HG02759 (cell line): ENCODE measurements at regions not wholly inside any gene's neighbourhood (a gene's known extent, or its start where the extent isn't known, plus 50 kb on each side); places are given as distances from the start of the nearest gene placed in this dataset.
"Not testable (repeated sequence)": the region's sequence is repeated elsewhere in the genome, so short reads cannot be mapped to it uniquely, and the experiment has no call there.

Experiments used
- ATAC-seq: cut with Tn5 transposase; IDR thresholded peaks from one replicate; pipeline ENCODE4 v1.9.1; 2021; ENCODE audit warnings: mild to moderate bottlenecking, moderate library complexity; ENCODE audit not compliant: unreplicated experiment

DNA sequence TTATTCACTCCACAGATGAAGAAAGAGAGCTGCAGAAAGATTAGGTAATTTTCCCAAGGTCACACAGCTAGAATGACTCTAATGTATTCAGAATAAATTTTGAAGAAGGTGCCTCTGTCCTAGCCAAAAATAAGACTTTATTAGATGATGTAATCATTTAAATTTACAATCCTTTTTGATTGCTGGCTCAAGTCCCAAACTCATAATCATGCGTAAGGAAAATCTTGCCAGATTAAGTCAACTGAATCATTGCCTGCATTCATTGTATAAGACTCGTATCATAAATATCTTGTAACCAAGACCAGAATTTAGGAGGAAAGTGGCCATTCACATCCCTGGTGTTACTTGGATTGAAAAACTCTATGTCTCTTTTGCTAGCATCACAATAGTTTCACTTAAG lies 53.1 kb upstream of the STK39 start:
- ATAC-seq = no peak

DNA sequence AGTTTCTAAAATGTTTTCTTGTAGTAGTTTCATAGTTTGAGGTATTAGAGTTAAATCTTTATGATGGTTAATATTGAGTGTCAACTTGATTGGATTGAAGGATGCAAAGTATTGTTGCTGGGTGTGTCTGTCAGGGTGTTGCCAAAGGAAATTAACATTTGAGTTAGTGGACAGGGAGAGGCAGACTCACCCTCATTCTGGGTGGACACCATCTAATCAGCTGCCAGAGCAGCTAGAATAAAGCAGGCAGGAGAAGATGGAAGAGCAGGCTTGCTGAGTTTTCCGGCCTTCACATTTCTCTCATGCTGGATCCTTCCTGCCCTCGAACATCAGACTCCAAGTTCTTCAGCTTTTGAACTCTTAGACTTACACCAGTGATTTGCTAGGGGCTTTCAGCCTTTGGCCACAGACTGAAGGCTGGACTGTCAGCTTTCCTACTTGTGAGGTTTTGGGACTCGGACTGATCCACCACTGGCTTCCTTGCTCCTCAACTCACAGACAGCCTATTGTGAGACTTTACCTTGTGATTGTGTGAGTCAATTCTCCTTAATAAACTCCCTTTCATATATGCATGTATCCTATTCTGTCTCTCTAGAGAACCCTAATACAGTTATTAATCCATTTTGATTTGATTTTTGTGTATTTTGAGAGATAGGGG lies 56.8 kb upstream of the STK39 start:
- no peak for ATAC-seq

DNA sequence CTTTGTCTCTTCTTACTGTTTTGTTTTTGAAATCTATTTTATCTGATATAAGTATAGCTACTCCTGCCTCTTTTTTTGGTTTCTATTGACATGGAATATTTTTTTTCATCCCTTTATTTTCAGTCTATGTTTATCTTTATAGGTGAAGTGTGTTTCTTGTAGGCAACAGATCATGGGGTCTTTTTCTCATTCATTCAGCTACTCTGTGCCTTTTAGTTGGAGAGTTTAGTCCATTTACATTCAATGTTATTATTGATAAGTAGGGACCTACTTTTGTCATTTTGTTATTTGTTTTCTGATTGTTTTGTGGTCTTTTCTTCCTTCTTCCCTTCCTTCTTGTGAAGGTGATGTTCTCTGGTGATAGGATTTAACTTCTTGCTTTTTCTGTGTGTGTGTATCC lies 60.0 kb upstream of the STK39 start:
- no peak for ATAC-seq

DNA sequence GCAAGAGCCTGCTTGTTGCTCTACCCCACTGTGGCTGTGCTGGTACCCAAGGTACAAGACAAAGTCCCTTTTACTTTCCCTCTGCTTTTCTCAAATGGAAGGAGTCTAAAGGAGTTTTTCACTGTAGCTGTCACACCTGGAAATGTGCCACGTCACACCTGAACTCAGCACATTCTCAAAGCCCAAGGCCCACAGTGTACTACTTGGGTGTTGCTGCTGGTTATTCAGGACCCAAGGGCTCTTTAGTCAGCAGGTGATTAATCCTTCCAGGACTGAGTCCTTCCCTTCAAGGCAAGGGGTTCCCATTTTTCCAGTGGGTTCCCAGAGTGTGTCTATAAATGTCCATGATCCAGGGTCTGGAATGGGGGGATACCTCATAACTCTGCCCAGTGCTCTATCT lies 63.2 kb upstream of the STK39 start:
- no peak for ATAC-seq

DNA sequence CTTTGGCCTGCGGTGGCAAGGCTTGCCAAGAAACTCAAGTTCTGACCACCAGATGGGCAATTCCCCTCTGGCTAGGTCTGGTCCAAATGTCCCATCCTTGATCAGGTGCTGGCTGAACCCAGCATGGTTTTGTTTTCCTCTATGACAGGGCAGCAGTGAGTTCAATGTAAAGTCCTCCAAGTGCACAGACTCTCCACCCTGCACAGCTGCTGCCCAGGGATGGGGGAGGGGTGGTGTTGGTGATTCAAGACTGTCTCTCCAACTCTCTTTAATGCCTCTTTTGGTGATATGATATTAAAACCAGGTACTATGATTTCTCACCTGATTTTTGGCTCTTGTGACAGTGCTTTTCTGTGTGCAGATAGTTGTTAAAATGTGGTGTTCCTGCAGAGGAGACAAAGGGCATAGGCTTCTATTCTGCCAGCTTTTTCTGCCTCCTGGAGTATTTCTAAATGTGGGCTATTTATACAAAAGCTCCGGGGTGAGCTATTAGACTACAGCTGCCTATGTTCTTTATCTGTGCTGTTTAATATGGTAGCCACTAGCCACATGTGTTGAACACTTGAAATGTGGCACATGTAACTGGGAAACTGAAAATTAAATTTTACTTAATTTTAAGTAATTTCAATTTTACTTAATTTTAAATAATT lies 64.0 kb upstream of the STK39 start:
- ATAC-seq = no peak

DNA sequence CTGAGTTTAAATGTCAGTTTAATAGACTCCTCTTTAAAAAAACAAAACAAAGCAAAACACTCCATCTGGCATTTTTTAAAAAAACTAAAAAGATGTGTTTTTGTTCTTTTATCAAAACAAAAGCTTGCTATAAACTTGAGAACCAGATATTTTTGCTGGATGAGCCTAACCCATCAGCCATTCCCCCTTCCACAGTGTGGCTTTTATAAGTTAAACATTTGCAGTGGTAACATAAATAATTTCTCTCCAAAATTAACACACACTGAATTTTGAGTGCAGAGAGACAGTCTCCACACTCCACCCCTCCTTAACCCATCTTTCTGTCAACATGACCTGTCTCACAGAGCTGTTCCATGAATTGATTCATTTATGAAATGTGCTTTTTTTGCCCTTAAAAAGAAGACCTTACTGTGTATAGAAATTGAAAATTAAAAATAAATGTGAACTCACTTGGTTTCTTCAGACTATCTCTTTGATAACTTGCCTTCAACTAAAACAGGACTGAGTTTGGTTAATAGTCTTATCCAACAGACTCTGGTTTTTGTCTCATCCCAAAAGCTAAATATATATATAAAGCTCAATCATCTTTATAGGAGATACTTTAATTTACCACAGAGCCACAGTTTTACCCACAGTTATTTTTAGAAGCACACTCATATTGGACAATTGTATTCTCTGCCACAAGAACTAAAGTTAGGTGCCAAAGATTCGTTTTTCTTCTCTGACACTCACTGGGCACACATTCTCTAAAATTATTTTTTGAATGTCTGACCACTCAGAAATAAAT lies 64.8 kb upstream of the STK39 start:
- ATAC-seq = no peak

DNA sequence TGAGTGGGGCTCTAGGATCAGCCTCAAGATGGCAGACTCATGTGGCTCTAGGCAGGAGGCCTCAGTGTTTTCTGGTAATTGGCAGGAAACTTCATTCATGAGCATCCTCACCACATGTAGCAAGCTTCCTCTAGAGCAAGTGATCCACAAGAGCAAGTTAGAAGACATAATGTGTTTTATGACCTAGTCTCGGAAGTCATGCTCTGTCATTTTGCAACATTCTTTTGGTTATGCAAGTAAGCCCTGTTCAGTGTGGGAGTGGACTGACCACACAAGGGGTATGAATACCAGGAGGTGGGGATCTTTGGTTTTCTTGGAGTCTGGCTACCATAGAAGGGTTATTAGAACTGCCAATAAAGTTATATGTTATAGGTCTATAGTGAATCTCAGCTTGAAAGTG lies 66.8 kb upstream of the STK39 start:
- no peak for ATAC-seq

DNA sequence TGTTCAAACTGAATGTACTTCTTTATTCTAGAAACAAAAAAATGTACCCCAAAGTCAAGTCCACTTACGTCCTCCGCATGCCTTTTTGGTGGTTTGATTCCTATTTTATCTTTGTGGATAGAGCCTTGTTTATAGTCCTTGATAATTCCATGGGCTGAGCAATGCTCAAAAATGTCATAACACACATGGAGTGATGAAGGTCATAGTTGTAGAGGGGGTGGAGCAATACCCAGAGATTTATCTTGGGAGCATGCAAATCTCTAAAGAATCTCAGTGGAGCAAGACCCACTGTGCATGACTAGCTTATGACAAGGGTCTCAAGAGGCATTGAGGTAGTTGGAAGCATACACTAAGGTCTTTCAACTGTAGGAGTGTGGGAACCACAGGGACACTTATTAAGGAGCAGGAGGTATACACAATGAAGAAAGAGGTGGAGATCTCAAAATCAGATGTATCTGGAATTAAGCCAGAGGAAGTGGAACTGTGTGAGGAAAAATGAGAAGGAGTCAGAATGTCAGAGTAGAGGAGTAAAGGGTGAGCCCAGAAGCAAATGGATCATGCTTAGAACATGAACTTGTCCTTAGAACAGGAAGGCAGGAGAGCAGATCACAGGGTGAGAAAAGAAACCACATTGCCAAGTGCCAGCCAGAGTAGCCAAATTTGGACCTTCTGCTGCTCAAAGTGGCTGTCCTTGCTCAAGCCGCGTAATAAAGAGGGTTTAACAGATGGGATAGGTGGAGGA lies 68.1 kb upstream of the STK39 start:
- no peak for ATAC-seq

DNA sequence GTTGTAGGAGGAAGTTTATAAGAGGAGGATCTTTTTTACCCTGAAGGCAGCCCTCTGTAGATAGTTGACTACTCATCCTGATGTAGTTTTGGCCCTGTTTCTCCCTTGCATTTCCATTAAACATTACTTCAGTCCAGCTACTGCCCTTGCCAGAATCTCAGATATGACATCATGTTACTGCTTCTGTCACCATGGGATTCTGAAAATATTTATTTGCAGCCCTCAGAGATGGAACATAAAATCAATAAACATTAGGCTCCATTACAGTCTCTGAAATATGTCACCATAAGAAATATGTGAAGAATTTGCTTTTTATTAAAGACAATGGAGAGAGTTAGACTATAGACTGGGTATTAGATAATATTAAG lies 68.7 kb upstream of the STK39 start:
- ATAC-seq = no peak

DNA sequence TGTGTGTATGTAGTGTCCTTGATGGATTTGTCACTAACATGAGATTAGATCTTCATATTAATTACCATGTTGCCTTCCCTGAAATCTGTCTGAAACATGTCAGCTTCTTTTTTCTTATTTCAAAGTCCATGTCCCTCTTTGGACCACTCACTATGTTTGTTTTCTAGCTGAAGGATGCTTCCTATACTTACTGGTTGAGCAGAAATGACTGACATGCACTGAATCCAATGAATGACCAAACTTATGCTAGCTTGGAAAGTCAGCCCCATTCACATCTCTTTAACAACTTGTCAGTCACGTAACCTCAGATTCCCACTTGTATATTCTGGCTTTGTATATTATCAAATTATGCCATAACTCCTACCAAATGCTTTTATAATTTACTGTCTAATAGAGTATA lies 69.9 kb upstream of the STK39 start:
- no peak for ATAC-seq

DNA sequence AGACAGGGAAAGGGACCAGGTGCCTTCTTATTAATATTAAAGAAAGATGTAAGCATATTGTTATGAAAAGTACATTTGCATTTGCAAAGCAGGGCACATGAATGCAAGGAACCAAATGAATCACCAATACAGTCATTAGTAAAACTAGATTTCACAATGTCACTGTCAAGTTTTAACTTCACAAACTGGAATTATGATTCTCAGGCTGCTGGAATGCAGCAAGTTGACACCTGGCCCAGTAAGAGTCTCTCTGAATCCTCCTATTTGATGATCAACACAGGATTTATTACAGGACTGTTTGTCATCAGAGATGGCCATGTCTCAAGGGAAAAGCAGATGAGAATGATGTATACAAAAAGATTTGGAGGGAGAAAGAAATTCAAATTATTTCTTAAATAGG lies 72.9 kb upstream of the STK39 start:
- ATAC-seq = no peak

DNA sequence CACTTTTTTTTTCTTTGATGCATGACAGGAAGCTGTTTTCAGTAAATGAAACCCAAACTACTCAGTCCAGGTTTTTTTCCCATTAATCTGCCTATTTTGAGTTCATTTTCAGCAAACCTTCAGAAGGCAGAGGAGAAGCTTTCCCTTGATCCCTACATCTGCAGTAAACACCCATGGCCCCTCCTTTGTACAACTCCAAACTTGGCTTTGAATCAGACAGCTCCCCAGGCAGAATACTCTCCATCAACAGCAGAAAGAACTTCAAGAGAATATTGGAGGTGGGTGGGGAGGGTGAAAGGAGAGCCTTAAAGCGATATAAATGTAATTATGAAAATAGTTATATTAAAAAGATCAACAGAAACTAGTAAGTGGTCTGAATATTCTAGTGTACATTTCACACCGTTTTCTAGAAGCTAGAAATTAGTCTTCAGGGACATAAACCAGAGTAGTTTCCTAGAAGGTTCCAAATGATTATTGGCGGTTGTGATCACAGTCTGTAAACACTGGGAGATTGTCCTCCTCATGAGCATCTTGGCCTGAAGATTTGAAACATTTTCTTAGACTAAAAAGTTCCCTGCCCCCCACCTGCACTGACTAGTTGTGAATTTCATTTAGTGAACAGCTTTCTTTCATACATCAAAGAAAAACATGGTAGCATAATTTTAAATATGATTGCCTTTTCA lies 75.1 kb upstream of the STK39 start:
- no peak for ATAC-seq

DNA sequence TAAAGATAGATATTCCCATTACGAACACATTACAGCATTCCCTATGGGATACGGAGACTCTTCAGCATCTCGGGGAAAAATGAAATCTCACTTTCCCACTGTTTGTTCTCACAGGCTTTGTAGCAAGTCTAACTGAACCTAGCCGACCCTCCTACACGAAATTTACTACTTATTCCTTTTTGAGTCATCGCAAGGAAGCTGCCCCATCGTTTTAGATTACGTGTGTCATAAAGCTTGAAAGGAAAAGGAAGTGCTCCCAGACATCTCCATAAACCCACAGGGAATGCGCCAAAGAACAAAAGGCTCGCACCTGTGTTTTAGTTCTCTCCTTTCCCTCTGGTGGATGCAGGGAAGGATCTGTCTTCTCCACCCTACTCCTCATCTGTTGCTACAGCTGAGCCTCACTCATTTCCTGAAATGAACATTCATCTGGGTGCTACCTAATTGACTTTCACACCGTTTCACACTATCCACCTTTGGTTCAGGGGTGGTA lies 76.2 kb upstream of the STK39 start:
- no peak for ATAC-seq

DNA sequence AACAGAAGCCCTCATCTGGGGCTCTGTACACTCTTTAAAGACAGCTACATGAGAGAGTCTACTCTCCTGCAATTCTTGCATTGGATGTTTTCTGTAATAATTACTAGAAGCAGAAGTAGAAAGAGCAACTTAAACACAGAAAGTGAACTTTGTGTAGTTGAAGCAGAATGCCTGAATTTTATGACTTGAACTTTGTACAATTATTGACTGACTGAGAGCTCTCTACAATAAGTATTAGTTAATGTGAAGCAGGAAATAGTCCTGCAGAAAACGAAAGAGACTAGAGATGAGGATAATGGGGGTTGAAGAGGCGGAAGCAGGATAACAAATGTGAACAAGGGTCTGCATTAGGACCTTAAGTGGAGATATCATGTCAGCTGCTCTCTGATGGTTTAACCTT lies 79.2 kb upstream of the STK39 start:
- no peak for ATAC-seq

DNA sequence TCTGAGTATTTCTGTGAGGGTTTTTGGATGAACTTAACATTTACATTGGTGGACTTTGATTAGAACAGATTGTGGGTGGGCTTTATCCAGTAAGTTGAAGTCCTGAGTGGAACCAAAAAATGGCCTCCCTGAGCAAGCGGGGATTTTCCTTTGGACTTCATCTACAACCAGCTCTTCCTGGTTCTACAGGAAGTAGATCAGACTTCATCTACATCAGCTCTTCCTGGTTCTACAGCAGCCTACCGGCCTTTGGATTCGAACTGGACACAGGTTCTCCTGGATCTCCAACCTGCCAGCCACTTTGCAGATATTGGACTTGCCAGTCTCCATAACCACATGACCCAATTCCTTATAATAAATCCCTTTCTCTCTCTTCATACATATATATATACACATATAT lies 79.9 kb upstream of the STK39 start:
- ATAC-seq = no peak

DNA sequence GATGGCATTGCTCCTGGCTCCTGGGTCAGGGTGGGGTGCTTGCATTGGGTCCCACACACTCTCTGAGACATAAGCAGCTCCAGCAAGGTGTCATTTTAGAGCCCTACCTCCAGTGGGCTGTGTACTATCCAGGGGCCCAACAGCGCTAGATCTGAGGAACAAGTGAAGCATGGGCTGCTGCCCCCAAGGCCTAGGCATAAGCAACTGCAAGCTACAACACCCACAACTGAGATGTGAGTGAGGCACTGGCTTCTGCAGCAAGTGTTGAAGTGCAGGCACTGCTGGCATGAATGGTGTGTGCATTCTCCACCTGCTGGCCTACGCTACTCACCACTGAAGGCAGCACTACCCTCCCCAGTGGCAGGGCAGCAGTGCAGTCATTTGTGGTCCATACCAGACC lies 81.0 kb upstream of the STK39 start:
- no peak for ATAC-seq

DNA sequence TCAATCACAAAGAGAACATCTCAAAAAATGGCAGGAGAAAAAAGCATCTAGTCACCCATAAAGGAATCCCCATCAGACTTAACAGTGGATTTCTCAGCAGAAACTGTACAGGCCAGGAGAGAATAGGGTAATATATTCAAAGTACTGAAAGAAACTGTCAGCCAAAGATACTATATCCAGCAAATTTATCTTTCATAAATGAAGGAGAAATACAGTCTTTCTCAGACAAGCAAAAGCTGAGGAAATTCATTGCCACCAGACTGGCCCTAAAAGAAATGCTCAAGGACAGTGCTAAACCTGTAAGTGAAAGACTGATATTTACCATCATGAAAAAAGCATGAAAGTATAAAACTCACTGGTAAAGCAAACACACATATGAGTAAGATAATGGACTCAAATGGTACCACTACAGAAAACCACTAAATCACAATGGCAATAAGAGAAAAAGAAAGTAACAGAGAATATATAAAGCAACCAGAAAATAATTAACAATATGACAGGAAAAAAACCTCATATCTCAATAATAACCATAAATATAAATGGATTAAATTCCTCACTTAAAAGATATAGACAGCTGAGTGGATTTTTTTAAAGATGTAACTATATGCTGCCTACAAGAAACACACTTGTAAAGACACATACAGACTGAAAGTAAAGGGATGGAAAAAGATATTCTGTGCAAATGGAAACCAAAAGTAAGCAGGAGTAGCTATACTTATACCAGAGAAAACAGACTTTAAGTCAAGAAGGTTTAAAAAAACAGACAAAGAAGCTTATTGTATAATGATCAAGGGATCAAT lies 83.4 kb upstream of the STK39 start:
- no peak for ATAC-seq

DNA sequence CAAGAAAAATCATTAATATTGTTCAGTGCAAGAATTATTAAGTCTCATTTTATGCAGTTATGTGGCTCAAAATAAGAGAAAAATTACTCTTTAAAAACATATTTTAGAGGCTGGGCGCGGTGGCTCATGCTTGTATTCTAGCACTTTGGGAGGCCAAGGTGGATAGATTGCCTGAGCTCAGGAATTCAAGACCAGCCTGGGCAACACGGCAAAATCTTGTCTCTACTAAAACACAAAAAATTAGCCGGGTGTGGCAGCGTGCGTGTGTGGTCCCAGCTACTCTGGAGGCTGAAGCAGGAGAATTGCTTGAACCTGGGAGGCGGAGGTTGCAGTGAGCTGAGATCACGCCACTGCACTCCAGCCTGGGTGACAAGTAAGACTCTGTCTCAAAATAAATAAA lies 87.9 kb upstream of the STK39 start:
- not testable (repeated sequence) for ATAC-seq

DNA sequence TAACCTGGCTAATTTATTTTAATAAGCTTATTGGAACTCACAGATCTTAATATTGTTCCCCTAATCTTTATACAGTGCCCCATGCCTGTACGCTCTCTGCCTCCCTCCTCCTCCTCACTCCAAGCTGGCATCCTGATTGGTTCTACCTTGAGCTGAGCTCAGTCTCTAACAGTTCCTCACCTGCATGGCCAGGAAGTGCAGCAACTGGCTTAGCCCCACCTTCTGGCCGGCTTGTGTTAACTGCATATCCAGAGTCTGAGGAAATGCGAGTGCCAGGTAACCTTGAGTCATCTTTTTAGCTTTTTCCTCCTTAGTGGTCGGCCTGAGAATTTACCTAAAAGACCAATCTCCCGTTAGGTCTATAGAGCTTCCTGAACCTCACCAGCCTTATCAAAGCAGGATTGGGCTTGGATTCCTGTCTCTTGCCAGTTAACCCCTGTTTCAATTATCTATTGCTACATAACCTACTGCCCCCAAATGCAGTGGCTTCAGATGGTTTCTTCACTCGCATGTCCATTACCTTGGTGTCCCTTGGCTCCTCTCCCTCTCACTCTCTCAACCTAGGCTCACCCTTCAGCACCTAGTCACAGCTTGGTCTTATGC lies 89.5 kb upstream of the STK39 start:
- ATAC-seq = no peak

DNA sequence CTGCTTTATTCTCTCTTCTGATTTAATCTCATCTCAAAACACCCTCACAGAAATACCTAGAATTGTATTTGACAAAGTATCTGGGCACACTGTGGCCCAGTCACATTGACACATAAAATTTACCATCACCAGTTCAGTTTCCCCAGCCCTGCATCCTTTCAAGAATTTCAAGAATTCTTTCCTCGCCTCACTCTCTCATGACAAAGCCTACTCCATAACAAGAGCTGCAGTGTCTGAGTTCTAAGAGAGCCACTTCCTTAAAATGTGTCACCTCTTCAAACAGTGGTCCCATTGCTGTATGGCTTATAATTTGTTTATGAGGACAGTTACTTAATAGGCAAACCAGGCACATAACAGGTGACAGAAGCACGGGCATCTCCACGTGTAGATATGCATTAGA lies 90.9 kb upstream of the STK39 start:
- no peak for ATAC-seq
